ENCODE measurements at regions not wholly inside any gene's neighbourhood (a gene's known extent, or its start where the extent isn't known, plus 50 kb on each side); places are given as distances from the start of the nearest gene placed in this dataset.

DNA sequence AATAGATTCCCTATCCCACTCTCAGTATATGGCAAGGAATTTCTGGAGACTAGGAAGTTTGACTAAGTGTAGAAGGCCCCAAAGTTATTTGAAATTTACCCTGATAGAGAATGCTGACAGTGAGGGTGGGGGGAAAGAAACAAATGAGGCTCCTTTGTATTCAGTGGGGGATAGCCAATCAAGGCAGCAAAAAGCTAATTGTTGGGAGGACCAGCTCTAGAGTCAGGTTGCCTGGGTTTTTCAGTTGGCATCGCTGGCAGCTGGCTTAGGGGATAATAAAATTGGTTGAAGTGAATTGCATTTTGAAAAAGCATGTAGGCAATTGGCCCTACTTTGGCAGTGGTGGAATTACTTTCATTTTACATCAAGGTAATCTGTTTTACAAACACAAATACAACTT is 79.4 kb upstream of the STAM2 start:
- Histone ChIP-seq H3K4me3 (ENCODE audit: low read length in 2 of 2) (no peak overlapping the region), H3K27me3 (ENCODE audit: control insufficient read depth in 3 of 3, insufficient read depth in 3 of 3, low read depth in 1 of 3, low read length in 3 of 3) (peaks cover 0 to 31% (median 0%) of the 10 kb centered on the region in 3 experiments), H3K4me2 (ENCODE audit: insufficient read depth, low read length, poor library complexity, severe bottlenecking) (no peak overlapping the region), H3K14ac (ENCODE audit: low read length) (no peak overlapping the region), H2BK15ac (ENCODE audit: low read length) (no peak overlapping the region), H3K23ac (ENCODE audit: low read depth, low read length, poor library complexity) (no peak overlapping the region), H3K4ac (ENCODE audit: low read length) (no peak overlapping the region), H3K9me3 (replicated peaks in 1 of 2; ENCODE audit: control insufficient read depth in 2 of 2, insufficient read depth in 1 of 2, low read depth in 1 of 2, low read length in 2 of 2) (no peaks in the 10 kb centered on the region), H2AK5ac (ENCODE audit: low read depth, low read length) (no peak overlapping the region), H4K91ac (ENCODE audit: low read depth, low read length, poor library complexity) (no peak overlapping the region), H2BK5ac (ENCODE audit: low read length) (no peak overlapping the region), H3K9ac (ENCODE audit: low read depth, low read length, poor library complexity) (no peak overlapping the region), H3K4me1 (ENCODE audit: control insufficient read depth in 2 of 2, insufficient read depth in 1 of 2, low read depth in 1 of 2, low read length in 2 of 2) (peaks cover 0 to 2% of the 10 kb centered on the region in 2 donors), H4K8ac (ENCODE audit: low read depth, low read length) (no peak overlapping the region), H3K79me1 (ENCODE audit: low read depth, low read length) (no peaks in the 10 kb centered on the region), H2BK12ac (ENCODE audit: low read length) (no peak overlapping the region), H3K27ac (replicated peaks; ENCODE audit: low read length) (no peak overlapping the region), H2AFZ (ENCODE audit: low read length) (no peak overlapping the region), H3K18ac (ENCODE audit: low read length) (no peak overlapping the region), H2BK120ac (ENCODE audit: low read depth, low read length) (no peak overlapping the region), H3K36me3 (replicated peaks in 1 of 2; ENCODE audit: control insufficient read depth in 2 of 2, insufficient read depth in 2 of 2, low read length in 2 of 2) (no peaks in the 10 kb centered on the region)
- no CpG with 5 or more reads among the region's 1 CpG for WGBS, 2 donors (ENCODE audit: extremely low coverage in 2 of 2, insufficient read length in 2 of 2, insufficient replicate concordance in 1 of 2)
- no peak for DNase-seq (ENCODE audit: low spot score)

DNA sequence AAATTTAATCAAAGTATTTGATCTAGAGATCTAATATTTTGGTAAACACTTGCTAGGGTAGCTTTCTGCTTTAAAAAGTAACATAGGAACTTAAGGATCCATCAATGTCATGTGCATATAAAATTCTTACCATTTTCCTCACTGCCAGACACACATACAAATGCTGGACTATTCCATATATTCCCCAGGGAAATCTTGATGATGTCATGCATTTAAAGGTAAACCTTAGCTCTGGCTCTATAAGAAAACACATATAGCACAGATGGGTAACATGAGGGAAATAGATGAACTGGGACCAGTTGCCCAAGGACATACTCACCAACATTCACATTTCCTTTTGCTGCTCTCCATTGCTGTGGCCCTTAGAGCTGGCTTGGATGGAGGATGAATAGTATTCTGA is 79.1 kb upstream of the FMNL2 start:
- Histone ChIP-seq H3K4me2 (ENCODE audit: insufficient read depth, low read length, poor library complexity, severe bottlenecking) (no peak overlapping the region), H3K27me3 (ENCODE audit: control insufficient read depth in 3 of 3, insufficient read depth in 3 of 3, low read depth in 1 of 3, low read length in 3 of 3) (peaks cover 0 to 31% (median 0%) of the 10 kb centered on the region in 3 experiments), H3K4me3 (ENCODE audit: low read length in 2 of 2) (no peak overlapping the region), H3K23ac (ENCODE audit: low read depth, low read length, poor library complexity) (no peak overlapping the region), H2BK120ac (ENCODE audit: low read depth, low read length) (no peak overlapping the region), H2AK5ac (ENCODE audit: low read depth, low read length) (no peak overlapping the region), H3K4ac (ENCODE audit: low read length) (no peak overlapping the region), H3K4me1 (ENCODE audit: control insufficient read depth in 2 of 2, insufficient read depth in 1 of 2, low read depth in 1 of 2, low read length in 2 of 2) (peaks cover 0 to 2% of the 10 kb centered on the region in 2 donors), H3K14ac (ENCODE audit: low read length) (no peak overlapping the region), H3K18ac (ENCODE audit: low read length) (no peak overlapping the region), H2BK15ac (ENCODE audit: low read length) (no peak overlapping the region), H3K79me1 (ENCODE audit: low read depth, low read length) (no peaks in the 10 kb centered on the region), H4K91ac (ENCODE audit: low read depth, low read length, poor library complexity) (no peak overlapping the region), H3K9me3 (replicated peaks in 1 of 2; ENCODE audit: control insufficient read depth in 2 of 2, insufficient read depth in 1 of 2, low read depth in 1 of 2, low read length in 2 of 2) (peaks cover 0 to 2% of the 10 kb centered on the region in 2 donors), H3K27ac (replicated peaks; ENCODE audit: low read length) (no peak overlapping the region), H3K9ac (ENCODE audit: low read depth, low read length, poor library complexity) (no peak overlapping the region), H4K8ac (ENCODE audit: low read depth, low read length) (no peak overlapping the region), H3K36me3 (replicated peaks in 1 of 2; ENCODE audit: control insufficient read depth in 2 of 2, insufficient read depth in 2 of 2, low read length in 2 of 2) (no peaks in the 10 kb centered on the region), H2AFZ (ENCODE audit: low read length) (no peak overlapping the region), H2BK12ac (ENCODE audit: low read length) (no peak overlapping the region), H2BK5ac (ENCODE audit: low read length) (no peak overlapping the region)
- no peak for DNase-seq (ENCODE audit: low spot score)

DNA sequence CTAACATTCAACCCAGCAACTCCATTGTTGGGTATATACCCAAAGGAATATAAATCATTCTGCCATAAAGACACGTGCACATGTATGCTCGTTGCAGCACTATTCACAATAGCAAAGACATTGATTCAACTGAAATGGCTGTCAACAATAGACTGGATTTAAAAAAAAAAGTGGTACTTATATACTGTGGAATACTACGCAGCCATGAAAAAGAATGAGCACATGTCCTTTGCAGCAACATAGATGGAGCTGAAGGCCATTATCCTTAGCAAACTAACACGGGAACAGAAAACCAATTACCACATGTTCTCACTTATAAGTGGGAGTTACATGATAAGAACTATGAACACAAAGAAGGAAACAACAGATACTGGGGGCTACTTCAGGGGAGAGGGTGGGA is 74.0 kb upstream of the FMNL2 start:
- H4K91ac ChIP-seq (ENCODE audit: low read depth, low read length, poor library complexity): no peak overlapping the region
- no peak overlapping the region for H3K9ac ChIP-seq (ENCODE audit: low read depth, low read length, poor library complexity)
- H4K8ac ChIP-seq (ENCODE audit: low read depth, low read length): no peak overlapping the region
- no peak overlapping the region for H3K27ac ChIP-seq (replicated peaks; ENCODE audit: low read length)
- H3K4me3 ChIP-seq (ENCODE audit: low read length in 2 of 2): no peak overlapping the region
- no peaks in the 10 kb centered on the region for H3K36me3 ChIP-seq (replicated peaks in 1 of 2; ENCODE audit: control insufficient read depth in 2 of 2, insufficient read depth in 2 of 2, low read length in 2 of 2)
- no peak overlapping the region for H2BK5ac ChIP-seq (ENCODE audit: low read length)
- no peak for DNase-seq (ENCODE audit: low spot score)
- no peak overlapping the region for H3K14ac ChIP-seq (ENCODE audit: low read length)
- no peak overlapping the region for H3K4me2 ChIP-seq (ENCODE audit: insufficient read depth, low read length, poor library complexity, severe bottlenecking)
- no peak overlapping the region for H2BK120ac ChIP-seq (ENCODE audit: low read depth, low read length)
- H2BK15ac ChIP-seq (ENCODE audit: low read length): no peak overlapping the region
- H2AK5ac ChIP-seq (ENCODE audit: low read depth, low read length): no peak overlapping the region
- no peak overlapping the region for H2AFZ ChIP-seq (ENCODE audit: low read length)
- no CpG with 5 or more reads among the region's 4 CpGs for WGBS, 2 donors (ENCODE audit: extremely low coverage in 2 of 2, insufficient read length in 2 of 2, insufficient replicate concordance in 1 of 2)
- H3K27me3 ChIP-seq (ENCODE audit: control insufficient read depth in 3 of 3, insufficient read depth in 3 of 3, low read depth in 1 of 3, low read length in 3 of 3): peaks cover 0 to under 1% (median 0%) of the 10 kb centered on the region in 3 experiments
- no peak overlapping the region for H3K23ac ChIP-seq (ENCODE audit: low read depth, low read length, poor library complexity)
- H3K18ac ChIP-seq (ENCODE audit: low read length): no peak overlapping the region
- H3K79me1 ChIP-seq (ENCODE audit: low read depth, low read length): no peaks in the 10 kb centered on the region
- H3K4ac ChIP-seq (ENCODE audit: low read length): no peak overlapping the region
- H3K4me1 ChIP-seq (ENCODE audit: control insufficient read depth in 2 of 2, insufficient read depth in 1 of 2, low read depth in 1 of 2, low read length in 2 of 2): no peaks in the 10 kb centered on the region
- H2BK12ac ChIP-seq (ENCODE audit: low read length): no peak overlapping the region
- peaks cover 0 to 4% of the 10 kb centered on the region in 2 donors for H3K9me3 ChIP-seq (replicated peaks in 1 of 2; ENCODE audit: control insufficient read depth in 2 of 2, insufficient read depth in 1 of 2, low read depth in 1 of 2, low read length in 2 of 2)

DNA sequence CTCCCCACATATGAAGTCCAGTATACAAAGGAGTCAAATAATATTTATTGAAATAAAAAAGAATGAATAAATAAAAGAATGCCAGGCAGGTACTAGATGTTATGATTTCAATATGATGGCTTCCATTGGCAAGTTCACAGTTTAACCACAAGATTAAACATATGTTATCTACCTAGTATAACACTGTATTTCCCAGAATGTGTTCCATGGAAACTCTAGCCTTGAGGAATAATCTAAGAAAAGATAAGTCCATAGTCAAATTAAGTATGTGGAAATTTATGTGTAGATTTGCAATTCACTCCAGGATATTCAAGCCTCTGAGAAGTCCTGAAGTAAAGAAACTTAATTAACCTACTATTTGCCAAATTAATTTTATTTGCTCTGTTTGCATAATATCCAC is 71.1 kb upstream of the FMNL2 start:
- H3K79me1 ChIP-seq (ENCODE audit: low read depth, low read length): no peaks in the 10 kb centered on the region
- no peaks in the 10 kb centered on the region for H3K4me1 ChIP-seq (ENCODE audit: control insufficient read depth in 2 of 2, insufficient read depth in 1 of 2, low read depth in 1 of 2, low read length in 2 of 2)
- H3K9me3 ChIP-seq (replicated peaks in 1 of 2; ENCODE audit: control insufficient read depth in 2 of 2, insufficient read depth in 1 of 2, low read depth in 1 of 2, low read length in 2 of 2): peaks cover 0 to 4% of the 10 kb centered on the region in 2 donors
- H2AFZ ChIP-seq (ENCODE audit: low read length): no peak overlapping the region
- H2AK5ac ChIP-seq (ENCODE audit: low read depth, low read length): no peak overlapping the region
- H2BK15ac ChIP-seq (ENCODE audit: low read length): no peak overlapping the region
- no peak overlapping the region for H3K18ac ChIP-seq (ENCODE audit: low read length)
- H2BK12ac ChIP-seq (ENCODE audit: low read length): no peak overlapping the region
- no peak overlapping the region for H2BK120ac ChIP-seq (ENCODE audit: low read depth, low read length)
- no peak overlapping the region for H2BK5ac ChIP-seq (ENCODE audit: low read length)
- no peak overlapping the region for H3K4me2 ChIP-seq (ENCODE audit: insufficient read depth, low read length, poor library complexity, severe bottlenecking)
- H4K91ac ChIP-seq (ENCODE audit: low read depth, low read length, poor library complexity): no peak overlapping the region
- H3K23ac ChIP-seq (ENCODE audit: low read depth, low read length, poor library complexity): no peak overlapping the region
- no peak overlapping the region for H3K9ac ChIP-seq (ENCODE audit: low read depth, low read length, poor library complexity)
- H3K27me3 ChIP-seq (ENCODE audit: control insufficient read depth in 3 of 3, insufficient read depth in 3 of 3, low read depth in 1 of 3, low read length in 3 of 3): no peaks in the 10 kb centered on the region
- DNase-seq (ENCODE audit: low spot score): no peak
- H4K8ac ChIP-seq (ENCODE audit: low read depth, low read length): no peak overlapping the region
- H3K4ac ChIP-seq (ENCODE audit: low read length): no peak overlapping the region
- H3K36me3 ChIP-seq (replicated peaks in 1 of 2; ENCODE audit: control insufficient read depth in 2 of 2, insufficient read depth in 2 of 2, low read length in 2 of 2): no peaks in the 10 kb centered on the region
- H3K27ac ChIP-seq (replicated peaks; ENCODE audit: low read length): no peak overlapping the region
- no peak overlapping the region for H3K14ac ChIP-seq (ENCODE audit: low read length)
- no peak overlapping the region for H3K4me3 ChIP-seq (ENCODE audit: low read length in 2 of 2)
